ENCODE measurements at regions not wholly inside any gene's neighbourhood (a gene's known extent, or its start where the extent isn't known, plus 50 kb on each side); places are given as distances from the start of the nearest gene placed in this dataset.
"Not testable (repeated sequence)": the region's sequence is repeated elsewhere in the genome, so short reads cannot be mapped to it uniquely, and the experiment has no call there.

GRCh38 chr2:113386780-113387433 lies 50.6 kb upstream of the ZNG1B start:
- not testable (repeated sequence) for DNase-seq (ENCODE audit: low read depth)

GRCh38 chr2:113379621-113380020 lies 57.9 kb upstream of the ZNG1B start:
- not testable (repeated sequence) for DNase-seq (ENCODE audit: low read depth)

- no peak for DNase-seq (ENCODE audit: low read depth)
Observed at GRCh38 chr2:113376913-113377445, 60.5 kb upstream of the ZNG1B start.

- no peak for DNase-seq (ENCODE audit: low read depth)
Observed at GRCh38 chr2:113376253-113376912, 61.1 kb upstream of the ZNG1B start.

- DNase-seq (ENCODE audit: low read depth) = not testable (repeated sequence)
Observed at GRCh38 chr2:113374857-113375256, 62.6 kb upstream of the ZNG1B start.

- DNase-seq (ENCODE audit: low read depth) = not testable (repeated sequence)
Observed at GRCh38 chr2:113372258-113372834, 65.1 kb upstream of the ZNG1B start.

- DNase-seq (ENCODE audit: low read depth) = peak; percentile 78
Observed at GRCh38 chr2:113370478-113371091, 66.9 kb upstream of the ZNG1B start.

- no peak for DNase-seq (ENCODE audit: low read depth)
Observed at GRCh38 chr2:113370030-113370429, 67.5 kb upstream of the ZNG1B start.

GRCh38 chr2:113368581-113368980 lies 68.9 kb upstream of the ZNG1B start:
- not testable (repeated sequence) for DNase-seq (ENCODE audit: low read depth)

GRCh38 chr2:113366821-113367220 lies 70.7 kb upstream of the ZNG1B start:
- DNase-seq (ENCODE audit: low read depth) = not testable (repeated sequence)

GRCh38 chr2:113365791-113366190 lies 71.7 kb upstream of the ZNG1B start:
- DNase-seq (ENCODE audit: low read depth) = not testable (repeated sequence)

- not testable (repeated sequence) for DNase-seq (ENCODE audit: low read depth)
Observed at GRCh38 chr2:113365290-113365689, 72.2 kb upstream of the ZNG1B start.

- no peak for DNase-seq (ENCODE audit: low read depth)
Observed at GRCh38 chr2:113361051-113361450, 76.4 kb upstream of the ZNG1B start.

GRCh38 chr2:113357071-113357470 lies 78.3 kb upstream of the PAX8 start:
- DNase-seq (ENCODE audit: low read depth) = no peak

GRCh38 chr2:113356284-113356683 lies 77.6 kb upstream of the PAX8 start:
- DNase-seq (ENCODE audit: low read depth) = not testable (repeated sequence)

GRCh38 chr2:113355339-113356015 lies 76.8 kb upstream of the PAX8 start:
- not testable (repeated sequence) for DNase-seq (ENCODE audit: low read depth)

- no peak for DNase-seq (ENCODE audit: low read depth)
Observed at GRCh38 chr2:113351375-113352355, 72.9 kb upstream of the PAX8 start.

GRCh38 chr2:113343800-113344199 lies 65.1 kb upstream of the PAX8 start:
- peak; percentile 18 for DNase-seq (ENCODE audit: low read depth)

GRCh38 chr2:113342650-113343049 lies 63.9 kb upstream of the PAX8 start:
- DNase-seq (ENCODE audit: low read depth) = no peak

GRCh38 chr2:113341870-113342253 lies 63.1 kb upstream of the PAX8 start:
- DNase-seq (ENCODE audit: low read depth) = not testable (repeated sequence)

Measured in Daoy (cell line).